ENCODE measurements at regions not wholly inside any gene's neighbourhood (a gene's known extent, or its start where the extent isn't known, plus 50 kb on each side); places are given as distances from the start of the nearest gene placed in this dataset.

DNA sequence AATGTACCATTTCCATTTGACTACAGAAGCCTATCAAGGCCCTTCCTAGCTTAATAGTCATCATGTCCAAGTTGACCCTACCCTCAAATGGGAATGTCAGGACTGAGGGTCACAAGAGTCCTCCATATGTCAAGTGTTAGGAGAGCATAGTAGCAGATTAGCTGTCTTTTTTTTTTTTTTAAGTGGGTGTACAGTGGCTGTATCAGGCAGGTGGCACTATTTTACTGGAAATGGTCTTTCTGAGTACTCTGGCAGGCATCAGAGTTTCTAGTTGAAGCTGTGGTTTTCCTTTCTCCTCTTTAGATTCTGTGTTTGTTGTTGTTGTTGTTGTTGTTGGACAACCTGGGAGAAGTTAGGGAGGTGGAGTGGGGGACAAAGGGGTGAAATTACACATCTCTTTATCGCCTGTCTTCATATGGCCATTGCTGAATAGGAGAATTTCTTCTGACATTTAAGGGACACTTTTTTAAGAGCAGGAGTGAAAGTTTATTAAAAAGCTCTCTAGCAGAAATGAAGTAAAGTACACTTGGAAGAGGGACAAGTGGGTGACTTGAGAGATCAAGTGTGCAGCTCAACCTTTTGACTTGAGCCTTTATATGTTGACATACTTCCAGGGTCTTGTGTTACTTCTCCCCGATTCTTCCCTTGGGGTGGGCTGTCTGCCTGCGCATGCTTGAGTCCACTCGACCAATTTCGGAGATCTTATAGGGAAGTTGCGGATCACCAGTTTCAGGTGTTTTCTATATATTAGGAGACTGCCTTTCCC lies 104.1 kb upstream of the FOXP2 start:
- H3K9ac ChIP-seq (ENCODE audit: low read depth in 1 of 2, low read length in 2 of 2), result no peak overlapping the region
- no peak for TF ChIP-seq RXRA (IDR thresholded peaks at IDR 0.05)
- TF ChIP-seq RAD21 (IDR thresholded peaks at IDR 0.05), result peak in 1 of 2 donors; percentile 4
- H3K9me3 ChIP-seq (ENCODE audit: control insufficient read depth in 4 of 4, low read length in 3 of 4), result no peaks in the 10 kb centered on the region
- 96% methylated on average over 6 of the region's 6 CpGs for WGBS
- H3K4me1 ChIP-seq (ENCODE audit: control insufficient read depth in 4 of 4, insufficient read depth in 4 of 4, low read length in 3 of 4), result no peaks in the 10 kb centered on the region
- no peak overlapping the region for H3K27ac ChIP-seq (ENCODE audit: low read depth in 1 of 2, low read length in 2 of 2)
- no peaks in the 10 kb centered on the region for H3K36me3 ChIP-seq (ENCODE audit: control insufficient read depth in 4 of 4, insufficient read depth in 3 of 4, low read depth in 1 of 4, low read length in 3 of 4)
- DNase-seq (ENCODE audit: low spot score), result no peak
- no peaks in the 10 kb centered on the region for H3K27me3 ChIP-seq (ENCODE audit: control insufficient read depth in 4 of 4, insufficient read depth in 4 of 4, low read length in 3 of 4)
- H3K4me3 ChIP-seq (ENCODE audit: low read depth in 1 of 3, low read length in 3 of 3), result no peak overlapping the region

DNA sequence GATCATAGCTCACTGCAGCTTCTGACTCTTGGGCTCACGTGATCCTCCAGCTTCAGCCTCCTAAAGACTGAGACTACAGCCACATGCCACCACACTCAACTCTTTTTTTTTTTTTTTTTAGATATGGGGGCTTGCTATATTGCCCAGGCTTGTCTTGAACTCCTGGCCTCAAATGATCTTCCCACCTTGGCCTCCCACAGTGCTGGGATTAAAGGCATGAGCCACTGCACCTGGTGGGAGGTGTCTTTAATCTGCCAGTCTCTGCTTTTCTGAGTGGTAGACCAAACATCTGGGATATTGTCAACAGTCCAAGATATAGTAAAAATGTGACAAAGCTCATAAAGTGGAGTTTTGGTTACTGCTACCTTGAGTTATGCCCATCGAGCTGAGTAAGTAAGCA lies 104.9 kb upstream of the FOXP2 start:
- Histone ChIP-seq H3K4me3 (ENCODE audit: low read depth in 1 of 3, low read length in 3 of 3) (no peak overlapping the region), H3K4me1 (ENCODE audit: control insufficient read depth in 4 of 4, insufficient read depth in 4 of 4, low read length in 3 of 4) (no peaks in the 10 kb centered on the region), H3K9ac (ENCODE audit: low read depth in 1 of 2, low read length in 2 of 2) (no peak overlapping the region), H3K27ac (ENCODE audit: low read depth in 1 of 2, low read length in 2 of 2) (no peak overlapping the region), H3K36me3 (ENCODE audit: control insufficient read depth in 4 of 4, insufficient read depth in 3 of 4, low read depth in 1 of 4, low read length in 3 of 4) (no peaks in the 10 kb centered on the region), H3K9me3 (ENCODE audit: control insufficient read depth in 4 of 4, low read length in 3 of 4) (no peaks in the 10 kb centered on the region), H3K27me3 (ENCODE audit: control insufficient read depth in 4 of 4, insufficient read depth in 4 of 4, low read length in 3 of 4) (no peaks in the 10 kb centered on the region)
- DNase-seq (ENCODE audit: low spot score), result no peak
- WGBS, result 90% methylated on average over 2 of the region's 2 CpGs
- no peak for TF ChIP-seq GABPA (IDR thresholded peaks at IDR 0.05 in 1 of 2, conservative IDR thresholded peaks at IDR 0.05 in 1 of 2)
- TF ChIP-seq RXRA (IDR thresholded peaks at IDR 0.05), result no peak
- TF ChIP-seq, protein P1, sequence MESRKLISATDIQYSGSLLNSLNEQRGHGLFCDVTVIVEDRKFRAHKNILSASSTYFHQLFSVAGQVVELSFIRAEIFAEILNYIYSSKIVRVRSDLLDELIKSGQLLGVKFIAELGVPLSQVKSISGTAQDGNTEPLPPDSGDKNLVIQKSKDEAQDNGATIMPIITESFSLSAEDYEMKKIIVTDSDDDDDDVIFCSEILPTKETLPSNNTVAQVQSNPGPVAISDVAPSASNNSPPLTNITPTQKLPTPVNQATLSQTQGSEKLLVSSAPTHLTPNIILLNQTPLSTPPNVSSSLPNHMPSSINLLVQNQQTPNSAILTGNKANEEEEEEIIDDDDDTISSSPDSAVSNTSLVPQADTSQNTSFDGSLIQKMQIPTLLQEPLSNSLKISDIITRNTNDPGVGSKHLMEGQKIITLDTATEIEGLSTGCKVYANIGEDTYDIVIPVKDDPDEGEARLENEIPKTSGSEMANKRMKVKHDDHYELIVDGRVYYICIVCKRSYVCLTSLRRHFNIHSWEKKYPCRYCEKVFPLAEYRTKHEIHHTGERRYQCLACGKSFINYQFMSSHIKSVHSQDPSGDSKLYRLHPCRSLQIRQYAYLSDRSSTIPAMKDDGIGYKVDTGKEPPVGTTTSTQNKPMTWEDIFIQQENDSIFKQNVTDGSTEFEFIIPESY (IDR thresholded peaks at IDR 0.05), result no peak
- TF ChIP-seq EGR1 (IDR thresholded peaks at IDR 0.05; ENCODE audit: low read depth in 2 of 2), result no peak
- TF ChIP-seq FOXA1 (IDR thresholded peaks at IDR 0.05), result no peak
- TF ChIP-seq FOXA2 (IDR thresholded peaks at IDR 0.05), result no peak
- TF ChIP-seq NR2F2 (IDR thresholded peaks at IDR 0.05), result no peak
- no peak for TF ChIP-seq SP1 (IDR thresholded peaks at IDR 0.05)
- TF ChIP-seq, protein P2, sequence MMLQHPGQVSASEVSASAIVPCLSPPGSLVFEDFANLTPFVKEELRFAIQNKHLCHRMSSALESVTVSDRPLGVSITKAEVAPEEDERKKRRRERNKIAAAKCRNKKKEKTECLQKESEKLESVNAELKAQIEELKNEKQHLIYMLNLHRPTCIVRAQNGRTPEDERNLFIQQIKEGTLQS (IDR thresholded peaks at IDR 0.05), result no peak
- TF ChIP-seq, protein P3, sequence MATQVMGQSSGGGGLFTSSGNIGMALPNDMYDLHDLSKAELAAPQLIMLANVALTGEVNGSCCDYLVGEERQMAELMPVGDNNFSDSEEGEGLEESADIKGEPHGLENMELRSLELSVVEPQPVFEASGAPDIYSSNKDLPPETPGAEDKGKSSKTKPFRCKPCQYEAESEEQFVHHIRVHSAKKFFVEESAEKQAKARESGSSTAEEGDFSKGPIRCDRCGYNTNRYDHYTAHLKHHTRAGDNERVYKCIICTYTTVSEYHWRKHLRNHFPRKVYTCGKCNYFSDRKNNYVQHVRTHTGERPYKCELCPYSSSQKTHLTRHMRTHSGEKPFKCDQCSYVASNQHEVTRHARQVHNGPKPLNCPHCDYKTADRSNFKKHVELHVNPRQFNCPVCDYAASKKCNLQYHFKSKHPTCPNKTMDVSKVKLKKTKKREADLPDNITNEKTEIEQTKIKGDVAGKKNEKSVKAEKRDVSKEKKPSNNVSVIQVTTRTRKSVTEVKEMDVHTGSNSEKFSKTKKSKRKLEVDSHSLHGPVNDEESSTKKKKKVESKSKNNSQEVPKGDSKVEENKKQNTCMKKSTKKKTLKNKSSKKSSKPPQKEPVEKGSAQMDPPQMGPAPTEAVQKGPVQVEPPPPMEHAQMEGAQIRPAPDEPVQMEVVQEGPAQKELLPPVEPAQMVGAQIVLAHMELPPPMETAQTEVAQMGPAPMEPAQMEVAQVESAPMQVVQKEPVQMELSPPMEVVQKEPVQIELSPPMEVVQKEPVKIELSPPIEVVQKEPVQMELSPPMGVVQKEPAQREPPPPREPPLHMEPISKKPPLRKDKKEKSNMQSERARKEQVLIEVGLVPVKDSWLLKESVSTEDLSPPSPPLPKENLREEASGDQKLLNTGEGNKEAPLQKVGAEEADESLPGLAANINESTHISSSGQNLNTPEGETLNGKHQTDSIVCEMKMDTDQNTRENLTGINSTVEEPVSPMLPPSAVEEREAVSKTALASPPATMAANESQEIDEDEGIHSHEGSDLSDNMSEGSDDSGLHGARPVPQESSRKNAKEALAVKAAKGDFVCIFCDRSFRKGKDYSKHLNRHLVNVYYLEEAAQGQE (IDR thresholded peaks at IDR 0.05), result no peak
- no peak for TF ChIP-seq JUND (IDR thresholded peaks at IDR 0.05)
- no peak for TF ChIP-seq TAF1 (conservative IDR thresholded peaks at IDR 0.05)
- TF ChIP-seq HNF4G (IDR thresholded peaks at IDR 0.05), result no peak
- TF ChIP-seq RAD21 (IDR thresholded peaks at IDR 0.05), result no peak
- TF ChIP-seq YY1 (IDR thresholded peaks at IDR 0.05), result no peak
- TF ChIP-seq, protein P4, sequence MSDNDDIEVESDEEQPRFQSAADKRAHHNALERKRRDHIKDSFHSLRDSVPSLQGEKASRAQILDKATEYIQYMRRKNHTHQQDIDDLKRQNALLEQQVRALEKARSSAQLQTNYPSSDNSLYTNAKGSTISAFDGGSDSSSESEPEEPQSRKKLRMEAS (IDR thresholded peaks at IDR 0.05), result no peak
- TF ChIP-seq, protein P5, sequence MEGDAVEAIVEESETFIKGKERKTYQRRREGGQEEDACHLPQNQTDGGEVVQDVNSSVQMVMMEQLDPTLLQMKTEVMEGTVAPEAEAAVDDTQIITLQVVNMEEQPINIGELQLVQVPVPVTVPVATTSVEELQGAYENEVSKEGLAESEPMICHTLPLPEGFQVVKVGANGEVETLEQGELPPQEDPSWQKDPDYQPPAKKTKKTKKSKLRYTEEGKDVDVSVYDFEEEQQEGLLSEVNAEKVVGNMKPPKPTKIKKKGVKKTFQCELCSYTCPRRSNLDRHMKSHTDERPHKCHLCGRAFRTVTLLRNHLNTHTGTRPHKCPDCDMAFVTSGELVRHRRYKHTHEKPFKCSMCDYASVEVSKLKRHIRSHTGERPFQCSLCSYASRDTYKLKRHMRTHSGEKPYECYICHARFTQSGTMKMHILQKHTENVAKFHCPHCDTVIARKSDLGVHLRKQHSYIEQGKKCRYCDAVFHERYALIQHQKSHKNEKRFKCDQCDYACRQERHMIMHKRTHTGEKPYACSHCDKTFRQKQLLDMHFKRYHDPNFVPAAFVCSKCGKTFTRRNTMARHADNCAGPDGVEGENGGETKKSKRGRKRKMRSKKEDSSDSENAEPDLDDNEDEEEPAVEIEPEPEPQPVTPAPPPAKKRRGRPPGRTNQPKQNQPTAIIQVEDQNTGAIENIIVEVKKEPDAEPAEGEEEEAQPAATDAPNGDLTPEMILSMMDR (IDR thresholded peaks at IDR 0.05; ENCODE audit: low read depth, low read length, missing input control), result no peak
- no peak for TF ChIP-seq HNF4A (conservative IDR thresholded peaks at IDR 0.05)

Data from liver (tissue), 8 donors.